HG02798 (cell line): ENCODE measurements at regions not wholly inside any gene's neighbourhood (a gene's known extent, or its start where the extent isn't known, plus 50 kb on each side); places are given as distances from the start of the nearest gene placed in this dataset.
"Not testable (repeated sequence)": the region's sequence is repeated elsewhere in the genome, so short reads cannot be mapped to it uniquely, and the experiment has no call there.

Experiments
- ATAC-seq: cut with Tn5 transposase; IDR thresholded peaks from one replicate; pipeline ENCODE4 v1.9.1; 2021; ENCODE audit warnings: mild to moderate bottlenecking; ENCODE audit not compliant: unreplicated experiment, poor library complexity

DNA sequence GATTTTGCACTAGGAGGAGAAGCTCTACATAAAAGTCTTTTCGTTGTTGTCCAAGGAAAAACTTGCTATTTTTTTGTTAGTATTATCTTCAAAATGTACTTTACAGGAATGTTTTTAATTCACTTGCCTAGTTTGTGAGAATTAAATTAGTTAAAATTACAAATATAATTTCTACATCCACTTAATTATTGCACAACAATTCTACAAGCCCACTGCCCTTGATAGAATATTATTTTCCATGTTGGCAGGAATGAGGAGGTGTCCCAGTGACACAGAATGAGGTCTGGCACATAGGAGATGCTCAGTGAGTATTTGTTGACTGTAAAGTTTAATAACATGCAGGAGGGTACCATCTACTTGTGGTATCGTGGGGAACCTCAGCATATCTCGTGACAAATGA lies 255.4 kb downstream of the SDHAF3 start:
- no peak for ATAC-seq

DNA sequence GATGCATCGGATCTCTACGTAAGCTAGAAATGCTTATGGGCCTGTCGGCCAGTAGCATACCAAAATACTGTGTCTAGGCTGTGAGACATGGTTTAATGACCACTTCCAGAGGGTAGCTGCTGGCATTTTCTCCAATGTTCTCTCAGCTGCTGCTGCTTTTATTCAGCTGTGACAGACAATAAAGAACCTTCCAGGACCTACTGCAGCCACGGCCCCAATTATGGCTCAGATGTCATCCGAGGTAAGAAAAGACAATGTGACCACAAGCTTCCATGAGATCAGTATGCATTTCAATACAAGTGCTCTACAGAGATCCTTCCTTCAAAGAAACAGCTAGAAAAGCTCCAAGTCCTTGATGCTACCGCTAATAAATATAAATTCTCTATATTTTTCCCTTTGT lies 256.2 kb downstream of the SDHAF3 start:
- ATAC-seq: no peak

DNA sequence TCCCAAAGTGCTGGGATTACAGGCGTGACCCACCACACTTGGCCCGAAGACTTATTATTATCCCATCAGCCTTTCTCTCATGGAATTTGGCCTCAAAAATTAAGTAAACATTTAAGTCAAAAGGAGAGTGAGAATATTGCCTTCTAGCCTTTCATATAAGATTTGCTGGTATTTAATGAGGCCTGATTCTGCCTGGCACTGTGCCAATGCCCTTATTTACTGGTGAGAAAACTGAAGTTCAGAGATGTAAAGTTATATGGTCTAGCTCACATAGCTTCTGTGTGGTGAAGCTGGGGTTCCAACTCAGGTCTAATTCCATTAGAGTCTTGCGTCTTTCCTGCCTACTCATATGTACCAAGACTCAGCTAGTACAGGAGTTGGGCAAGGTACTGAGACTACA lies 260.2 kb downstream of the SDHAF3 start:
- ATAC-seq: no peak

DNA sequence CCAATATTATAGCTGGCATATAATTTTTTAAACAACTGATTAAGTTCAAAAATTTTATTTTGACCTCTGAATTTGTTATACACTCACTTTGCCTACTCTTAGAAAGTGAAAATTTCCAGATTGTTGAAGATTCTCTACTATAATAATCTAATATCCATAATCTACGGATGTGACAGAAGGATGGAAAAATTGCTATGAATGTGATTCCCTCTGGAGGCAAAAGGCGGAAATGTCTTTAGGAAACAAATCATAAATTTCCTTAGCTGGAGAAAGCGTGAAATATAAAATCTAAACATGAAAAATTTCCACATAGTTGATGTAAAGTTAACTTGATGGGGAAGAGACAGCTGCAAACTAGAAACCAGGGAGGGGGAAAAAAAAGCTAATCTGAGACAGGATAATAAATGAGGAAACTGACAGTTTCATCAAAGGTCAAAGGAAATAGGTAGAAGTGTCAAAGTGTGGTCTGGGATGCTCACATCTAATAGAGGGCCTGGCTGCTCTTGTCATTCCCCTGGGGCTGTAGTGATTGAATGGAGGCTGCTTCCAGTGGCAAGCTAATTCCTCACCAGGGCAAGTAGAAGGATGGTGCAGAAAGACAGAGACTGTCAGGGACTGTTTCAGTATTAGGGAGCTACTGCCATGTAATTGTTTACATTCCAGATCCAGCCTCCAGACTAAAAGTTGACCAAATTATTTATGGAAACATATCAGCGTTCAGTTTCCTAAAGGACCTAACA lies 264.5 kb downstream of the SDHAF3 start:
- no peak for ATAC-seq

DNA sequence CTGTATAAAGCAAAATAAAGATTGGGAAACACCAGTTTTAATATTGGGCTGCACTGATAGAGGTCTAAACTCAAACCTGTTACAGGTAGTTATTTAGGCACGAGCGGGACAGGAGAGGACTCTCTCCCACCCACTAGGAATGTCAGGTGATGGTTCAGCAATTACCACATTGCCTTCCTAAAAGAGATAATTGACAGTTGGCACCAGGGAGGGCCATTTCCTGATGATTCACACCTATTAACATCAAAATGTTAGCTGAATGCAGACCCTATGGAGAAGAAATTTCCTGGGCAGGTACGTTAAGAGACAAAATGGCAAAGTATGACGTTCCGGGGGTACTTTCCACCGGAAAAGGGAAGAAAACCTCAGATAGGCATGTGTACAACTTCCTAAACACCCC lies 272.6 kb downstream of the SDHAF3 start:
- no peak for ATAC-seq

DNA sequence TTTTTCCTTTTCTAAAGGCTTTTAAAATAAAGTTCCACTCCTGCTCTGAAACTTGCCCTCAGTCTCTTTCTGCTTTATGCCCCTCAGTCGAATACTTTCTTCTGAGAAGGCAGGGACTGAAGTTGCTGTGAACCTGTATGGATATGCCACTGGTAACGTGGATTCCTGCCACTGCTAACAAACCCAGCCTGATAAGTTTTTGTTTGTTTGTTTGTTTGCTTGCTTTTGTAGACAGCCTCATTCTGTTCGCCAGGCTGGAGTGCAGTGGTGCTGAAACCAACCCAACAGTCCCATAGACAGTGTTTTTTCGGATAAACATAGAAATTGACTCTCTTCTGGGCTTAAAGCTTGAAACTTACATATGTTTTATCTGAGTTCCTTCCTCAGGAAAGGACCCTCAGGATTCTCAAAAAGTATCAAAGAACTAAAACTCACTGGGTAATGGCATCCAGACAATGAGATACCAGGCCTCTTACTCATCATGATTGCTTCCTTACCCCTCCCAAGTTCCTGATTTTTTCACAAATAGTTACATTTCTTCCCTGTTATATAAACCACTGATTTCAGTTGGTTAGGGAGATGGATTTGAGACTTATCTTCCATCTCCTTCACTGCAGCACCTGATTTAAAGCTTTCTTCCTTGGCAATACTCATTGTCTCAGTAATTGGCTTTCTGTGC lies 273.6 kb downstream of the SDHAF3 start:
- ATAC-seq: no peak

DNA sequence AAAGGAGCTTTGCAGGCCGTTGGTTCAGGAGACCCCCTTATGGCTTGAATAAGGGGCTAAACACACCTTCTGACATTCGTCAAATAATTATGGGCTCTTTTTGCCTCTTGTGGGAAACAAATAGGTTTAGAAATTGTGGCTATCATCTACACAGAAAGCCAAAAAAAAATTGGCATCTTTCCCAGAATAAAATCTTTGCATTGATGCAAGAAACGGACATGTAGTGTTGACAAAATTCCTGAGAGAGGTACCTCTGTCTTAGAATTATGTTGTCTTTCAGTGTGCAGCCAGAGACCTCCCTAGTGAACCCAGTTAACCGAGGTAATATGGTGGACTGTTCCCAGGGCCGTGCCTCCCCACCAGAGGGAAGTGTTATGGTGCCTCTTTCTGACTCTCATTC lies 283.9 kb downstream of the SDHAF3 start:
- no peak for ATAC-seq

DNA sequence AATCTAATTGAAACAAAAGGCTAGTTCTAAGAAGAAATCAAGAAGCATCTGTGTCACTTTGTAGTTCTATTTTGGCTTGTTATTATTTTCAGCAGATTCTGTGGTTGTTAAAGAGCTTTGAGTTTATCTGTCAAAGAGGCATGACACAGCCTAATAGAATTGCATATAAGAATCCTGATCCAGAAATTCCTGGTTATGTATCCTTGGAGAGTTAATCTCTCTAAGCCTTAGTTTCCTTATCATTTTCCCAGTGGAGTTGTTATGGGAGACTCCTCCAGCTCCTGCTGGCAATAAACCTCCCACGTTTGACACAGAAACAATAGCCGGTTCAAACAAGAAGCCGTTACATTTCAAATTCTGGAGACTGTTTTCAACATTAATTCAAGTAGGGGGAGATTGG lies 288.3 kb downstream of the SDHAF3 start:
- no peak for ATAC-seq

DNA sequence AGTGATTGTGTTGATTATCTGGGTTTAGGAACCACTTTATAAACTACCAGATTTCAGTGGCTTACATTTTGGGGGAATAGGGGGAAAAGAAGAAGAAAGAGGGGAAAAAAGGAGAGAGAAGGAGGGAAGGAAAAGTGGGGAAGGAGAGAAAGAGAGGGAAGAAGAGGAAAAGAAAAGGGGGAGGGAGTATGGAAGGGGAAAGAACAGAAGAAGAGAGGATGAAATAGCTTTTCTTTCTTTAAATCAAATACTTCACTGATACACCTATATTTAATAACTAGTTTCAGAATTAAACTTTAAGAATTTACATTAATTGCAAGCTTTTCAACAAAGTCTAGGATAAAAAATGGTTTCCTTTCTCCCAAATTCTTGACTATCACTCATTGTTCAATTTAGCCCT lies 289.6 kb downstream of the SDHAF3 start:
- no peak for ATAC-seq

DNA sequence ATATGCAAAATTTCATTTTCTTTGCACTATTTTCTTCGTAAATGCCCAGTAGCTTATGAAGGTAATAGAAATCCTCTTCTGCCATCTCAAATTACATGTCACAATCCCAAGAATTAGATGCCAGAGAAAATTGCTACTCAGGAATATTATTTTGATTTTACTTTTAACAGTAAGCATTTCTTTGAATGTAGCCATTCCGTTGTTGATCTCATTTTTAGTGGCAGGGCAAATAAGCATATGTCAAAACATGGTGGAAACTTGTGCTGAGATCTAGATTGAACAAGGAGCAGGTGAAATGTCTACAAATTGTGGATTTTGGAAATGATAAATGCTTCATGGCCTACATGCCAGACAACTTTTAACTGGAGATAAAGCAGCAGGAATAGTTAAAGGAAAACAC lies 291.8 kb downstream of the SDHAF3 start:
- no peak for ATAC-seq

DNA sequence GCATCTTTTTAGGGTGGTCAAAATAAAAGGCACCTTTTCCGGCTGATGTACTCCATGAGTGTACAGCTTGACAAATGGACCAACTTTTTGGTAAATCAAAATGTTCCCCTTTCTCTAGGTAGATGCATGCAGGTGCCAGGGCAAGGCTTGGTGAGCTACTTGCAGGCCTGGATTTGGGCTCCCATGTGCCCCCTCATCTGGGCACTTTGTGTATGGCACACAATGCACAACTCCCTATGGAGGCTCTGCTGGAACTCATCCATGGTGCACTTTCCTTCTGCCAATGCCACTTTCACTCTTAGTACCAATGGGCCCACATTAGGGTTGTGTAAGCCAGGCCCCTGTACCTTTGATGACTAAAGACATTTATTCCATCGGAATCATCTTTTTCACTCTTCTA lies 300.8 kb downstream of the SDHAF3 start:
- no peak for ATAC-seq

DNA sequence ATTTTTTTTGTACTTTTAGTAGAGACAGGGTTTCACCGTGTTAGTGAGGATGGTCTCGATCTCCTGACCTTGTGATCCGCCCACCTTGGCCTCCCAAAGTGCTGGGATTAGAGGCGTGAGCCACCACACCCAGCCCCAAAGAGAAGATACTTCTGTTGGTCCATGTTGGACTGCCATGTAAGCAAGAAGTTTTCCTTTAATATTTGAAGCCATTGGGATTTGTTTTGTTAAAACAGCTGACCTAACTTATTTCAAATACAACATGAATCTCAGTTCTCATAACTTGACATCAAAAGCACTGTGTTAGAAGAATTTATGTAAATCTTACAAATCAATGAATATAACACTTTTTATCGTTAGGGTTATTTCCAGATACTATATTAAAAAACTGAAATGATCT lies 302.4 kb downstream of the SDHAF3 start:
- ATAC-seq: no peak

DNA sequence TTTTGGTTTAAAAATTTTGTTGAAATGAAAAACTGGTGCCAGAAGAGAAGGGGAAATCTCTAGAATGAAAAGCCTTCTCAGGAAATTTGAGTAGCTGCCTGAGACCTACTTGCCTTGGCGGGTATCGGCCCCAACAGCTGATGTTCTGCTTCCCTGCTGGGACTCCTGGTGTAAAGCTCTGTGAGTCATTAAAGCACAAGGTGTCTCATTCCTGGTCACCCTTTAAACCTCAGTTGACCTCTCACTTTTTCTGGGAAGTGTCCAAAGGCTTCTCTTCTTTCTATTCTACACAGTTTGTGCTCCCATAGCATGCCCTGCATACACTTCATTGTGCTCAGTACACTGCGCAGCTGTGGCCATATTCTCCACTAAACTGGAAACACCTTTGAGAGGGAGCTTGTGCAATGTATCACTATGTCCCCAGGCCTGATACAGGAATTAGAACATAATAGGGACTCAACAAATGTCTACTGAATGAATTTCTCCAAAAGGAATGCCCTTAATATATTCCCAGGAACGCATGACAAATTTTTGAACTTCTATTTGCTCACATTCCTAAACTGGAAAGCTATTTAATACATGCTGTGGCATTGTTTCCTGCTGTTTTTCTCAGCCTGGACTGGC lies 303.9 kb downstream of the SDHAF3 start:
- no peak for ATAC-seq

DNA sequence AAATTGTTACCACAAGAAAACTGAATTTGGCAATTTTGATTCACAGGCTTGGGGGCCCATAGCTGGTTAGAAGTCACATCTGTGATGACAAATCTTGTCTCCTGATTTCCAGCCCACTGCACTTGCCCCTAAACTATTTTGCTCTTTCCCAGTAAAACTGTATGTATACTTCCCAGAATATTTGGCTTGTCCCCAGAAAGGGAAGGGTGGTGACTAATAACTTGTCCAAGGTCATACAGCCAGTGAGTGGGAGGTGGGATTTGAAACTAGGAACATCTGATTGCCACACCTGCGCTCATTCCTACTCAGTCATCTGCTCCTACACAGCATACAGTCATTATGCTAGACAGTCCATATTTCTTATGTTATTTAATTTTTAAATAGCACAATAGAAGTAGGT lies 304.5 kb downstream of the SDHAF3 start:
- ATAC-seq: no peak

DNA sequence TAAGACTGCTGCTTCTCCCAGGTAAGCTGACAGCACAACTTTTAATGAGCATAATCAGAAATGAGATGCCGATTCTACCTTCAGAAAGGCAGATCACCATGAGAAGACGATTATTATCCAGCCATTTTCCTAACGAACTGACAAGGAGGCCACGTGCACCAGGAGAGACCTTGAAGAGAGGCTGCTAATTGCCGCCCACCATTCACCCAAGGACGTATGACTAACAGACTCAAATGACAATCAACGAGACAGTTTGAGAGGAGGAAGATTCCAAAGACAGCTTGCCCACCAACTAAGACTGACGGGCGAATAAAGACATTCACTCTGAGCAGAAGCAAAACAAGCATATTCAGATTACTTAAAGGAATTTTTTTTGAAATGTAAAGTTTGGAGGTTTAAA lies 301.9 kb upstream of the TAC1 start:
- no peak for ATAC-seq

DNA sequence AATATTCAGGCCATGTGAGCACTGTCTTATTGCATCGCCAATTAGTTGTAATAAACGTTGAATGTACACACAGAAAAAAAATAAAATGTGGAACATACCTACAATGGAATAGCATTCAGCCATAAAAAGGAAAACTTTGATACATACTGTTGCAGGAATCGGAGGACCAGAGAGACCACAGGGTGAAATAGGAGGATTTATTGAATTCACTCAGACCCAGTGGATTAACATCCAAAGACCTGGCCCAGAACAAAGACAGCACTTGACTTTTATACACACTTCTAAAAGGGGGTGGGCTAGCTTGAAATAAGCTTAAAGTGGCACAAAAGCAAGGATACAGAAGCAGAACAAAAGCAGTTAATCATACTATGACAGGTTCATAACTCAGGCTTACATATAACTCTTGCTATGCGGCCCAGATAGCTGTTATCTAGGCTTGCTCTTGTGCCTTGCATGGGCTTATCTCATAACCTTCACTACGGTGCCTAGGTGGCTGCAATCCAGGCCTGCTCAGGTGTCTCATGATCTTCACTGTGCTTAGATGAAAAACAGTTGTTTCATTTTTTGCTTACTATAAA lies 292.2 kb upstream of the TAC1 start:
- ATAC-seq: no peak

DNA sequence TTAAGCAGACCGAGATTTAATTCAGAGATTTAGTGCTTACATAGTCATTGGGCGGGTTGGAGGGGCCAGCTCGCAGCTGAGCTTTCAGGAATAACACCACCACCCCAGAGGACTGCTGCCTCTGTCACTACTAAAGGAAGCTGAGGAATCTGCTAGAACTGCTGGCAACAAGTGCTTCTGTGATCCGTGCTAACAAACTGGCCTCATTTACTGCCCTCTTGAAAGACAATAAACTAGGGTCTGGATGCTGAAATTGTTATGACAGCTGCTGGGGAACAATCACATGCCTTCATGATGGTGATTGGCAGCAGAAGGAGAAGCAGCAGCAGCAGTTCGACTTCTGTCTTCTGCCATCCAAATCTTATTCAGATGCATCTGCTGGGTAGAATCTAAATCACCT lies 285.5 kb upstream of the TAC1 start:
- ATAC-seq: no peak

DNA sequence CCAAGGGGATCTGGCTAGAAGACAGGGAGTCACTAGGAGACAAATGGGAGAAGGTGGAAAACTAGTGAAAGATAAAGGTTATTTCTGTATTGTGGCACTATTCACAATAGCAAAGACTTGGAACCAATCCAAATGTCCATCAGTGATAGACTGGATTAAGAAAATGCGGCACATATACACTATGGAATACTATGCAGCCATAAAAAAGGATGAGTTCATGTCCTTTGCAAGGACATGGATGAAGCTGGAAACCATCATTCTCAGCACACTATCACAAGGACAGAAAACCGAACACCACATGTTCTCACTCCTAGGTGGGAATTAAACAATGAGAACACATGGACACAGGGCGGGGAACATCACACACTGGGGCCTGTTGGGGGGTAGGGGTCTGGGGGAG lies 282.4 kb upstream of the TAC1 start:
- ATAC-seq: not testable (repeated sequence)

DNA sequence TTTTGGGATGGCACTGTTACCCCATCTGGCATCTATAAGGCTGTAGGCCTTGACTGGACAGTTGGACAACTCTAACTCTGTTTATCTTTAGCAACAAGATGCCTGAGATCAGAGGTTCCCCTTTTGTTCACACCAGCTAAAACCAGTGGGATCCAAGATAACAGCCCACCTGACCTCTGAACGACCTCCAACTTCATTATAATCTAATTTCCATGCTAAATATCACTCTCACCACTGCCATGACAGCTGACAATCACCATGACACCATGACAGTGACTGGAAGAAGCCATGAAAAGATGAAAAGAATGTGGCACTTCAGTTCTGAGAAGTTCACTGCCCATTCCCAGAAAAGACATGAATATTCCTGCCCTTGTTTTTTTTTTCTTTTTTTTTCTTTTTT lies 281.4 kb upstream of the TAC1 start:
- no peak for ATAC-seq

DNA sequence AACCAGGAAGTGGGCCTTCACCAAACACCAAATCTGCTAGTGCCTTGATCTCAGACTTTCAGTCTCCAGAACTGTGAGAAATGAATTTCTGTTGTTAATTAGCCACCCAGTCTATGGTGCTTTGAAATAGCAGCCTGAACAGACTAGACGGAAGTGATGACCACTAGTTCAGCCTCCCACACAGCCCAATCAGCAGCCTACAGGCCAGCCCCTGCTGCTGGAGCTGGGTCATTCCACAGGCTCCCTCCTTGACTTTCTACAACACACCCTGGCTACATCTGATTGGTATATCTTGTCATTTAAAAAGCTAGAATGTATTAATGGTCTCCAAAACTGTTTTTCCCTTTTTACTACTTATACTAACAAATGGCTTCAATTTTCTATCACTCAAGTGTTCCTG lies 277.2 kb upstream of the TAC1 start:
- no peak for ATAC-seq

DNA sequence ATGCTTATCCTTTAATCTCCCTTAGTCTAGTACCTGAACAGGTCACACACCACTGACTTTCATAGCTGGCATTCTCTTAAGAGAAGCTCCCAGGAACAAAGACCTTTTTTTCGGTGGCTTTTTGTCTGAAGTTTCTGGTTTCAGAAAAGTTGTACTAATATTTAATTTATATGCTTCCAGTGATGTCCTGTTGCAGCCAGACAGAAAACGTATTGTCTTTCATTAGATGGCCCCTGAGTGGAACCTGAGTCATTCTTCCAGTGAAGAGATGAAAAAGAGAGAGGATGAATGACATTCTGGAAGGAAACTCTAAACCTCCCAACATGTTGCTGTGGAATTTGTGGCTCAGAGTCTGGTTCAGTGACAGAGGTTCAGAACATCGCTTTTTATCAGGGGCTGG lies 274.8 kb upstream of the TAC1 start:
- no peak for ATAC-seq
